ENCODE measurements at regions not wholly inside any gene's neighbourhood (a gene's known extent, or its start where the extent isn't known, plus 50 kb on each side); places are given as distances from the start of the nearest gene placed in this dataset.

DNA sequence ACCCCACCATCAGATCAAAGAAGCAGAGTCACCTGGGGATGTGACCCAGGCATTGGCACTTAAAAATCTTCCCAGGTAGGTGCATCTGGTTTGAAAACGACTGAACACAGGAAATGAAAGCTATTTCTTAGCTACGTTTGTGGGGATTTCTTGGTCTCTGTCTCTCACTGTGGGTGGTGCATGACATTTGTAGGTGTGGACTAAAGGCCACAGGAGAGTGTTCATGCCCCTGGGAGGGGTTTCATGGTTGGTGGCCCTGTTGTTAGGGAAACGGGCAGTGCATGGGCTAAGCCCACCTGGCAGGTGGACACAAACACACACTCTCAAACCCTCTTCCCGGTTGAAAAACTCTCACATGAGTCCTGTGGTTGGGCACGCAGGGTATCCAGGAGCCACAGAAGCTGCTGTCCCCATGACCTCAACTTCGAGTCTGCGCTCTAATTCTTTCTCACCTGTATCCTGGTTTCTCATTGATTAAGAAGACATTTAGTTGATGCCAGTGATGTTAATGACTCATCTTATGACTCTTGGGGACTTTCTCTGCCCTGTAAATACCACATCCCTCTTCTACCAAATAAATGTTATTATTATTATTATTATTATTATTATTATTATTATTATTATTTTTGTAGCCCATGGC is 119.4 kb downstream of the MRPS6 start:
- no peak for DNase-seq

DNA sequence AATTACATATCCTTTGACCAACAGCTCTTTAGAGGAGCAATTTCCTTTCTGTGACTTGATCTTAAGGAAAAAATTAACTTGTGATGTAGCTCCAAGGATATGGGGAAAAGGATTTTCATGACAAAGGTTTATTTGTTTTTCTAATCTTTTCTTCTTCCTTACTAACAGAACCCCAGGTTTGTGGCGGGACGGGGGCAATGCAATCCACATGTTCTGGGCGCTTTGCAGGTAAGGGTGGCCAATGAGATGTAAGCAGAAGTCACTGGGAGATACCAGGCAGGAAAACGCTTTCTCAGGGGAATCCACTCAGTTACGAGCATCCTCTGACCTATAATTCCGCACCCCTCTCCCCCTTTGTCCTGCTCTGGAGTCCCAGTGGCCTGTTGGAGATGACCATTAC is 122.0 kb downstream of the MRPS6 start:
- DNase-seq, result no peak

DNA sequence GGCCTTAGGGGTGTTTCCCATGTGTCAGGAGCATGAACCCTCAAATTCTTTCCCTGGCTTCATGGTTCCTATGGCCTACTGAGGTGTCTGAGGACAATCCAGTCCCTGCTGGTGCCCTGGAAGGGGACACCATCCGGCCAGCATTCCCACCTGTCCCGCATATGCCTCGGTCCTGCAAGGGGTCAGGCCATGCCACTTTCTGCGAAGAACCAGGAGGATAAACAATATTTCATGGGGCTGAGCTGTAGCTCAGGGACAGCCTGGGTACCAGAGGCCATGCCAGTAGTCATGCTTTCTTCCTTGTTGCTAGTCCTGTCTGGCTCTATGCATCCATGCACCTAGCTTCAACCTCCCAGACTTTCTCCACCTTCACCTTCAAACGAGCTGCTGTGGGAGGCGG is 123.6 kb downstream of the MRPS6 start:
- no peak for DNase-seq

DNA sequence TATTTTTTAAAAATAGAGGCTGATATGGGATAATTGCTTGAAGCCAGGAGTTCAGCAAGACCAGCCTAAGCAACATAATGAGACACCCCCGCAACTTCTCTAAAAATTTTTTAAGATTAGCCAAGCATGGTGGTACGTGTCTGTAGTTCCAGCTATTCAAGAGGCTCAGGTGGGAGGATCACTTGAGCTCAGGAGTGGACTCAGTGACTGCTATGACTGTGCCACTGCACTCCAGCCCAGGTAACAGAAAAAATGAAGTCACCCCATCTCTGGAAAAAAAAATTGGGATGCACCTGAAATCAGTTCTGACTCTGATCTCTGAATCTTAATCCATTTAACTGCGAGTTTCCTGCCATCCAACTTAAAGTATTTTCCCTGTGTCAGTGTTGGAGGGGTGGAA is 124.2 kb downstream of the MRPS6 start:
- no peak for DNase-seq

DNA sequence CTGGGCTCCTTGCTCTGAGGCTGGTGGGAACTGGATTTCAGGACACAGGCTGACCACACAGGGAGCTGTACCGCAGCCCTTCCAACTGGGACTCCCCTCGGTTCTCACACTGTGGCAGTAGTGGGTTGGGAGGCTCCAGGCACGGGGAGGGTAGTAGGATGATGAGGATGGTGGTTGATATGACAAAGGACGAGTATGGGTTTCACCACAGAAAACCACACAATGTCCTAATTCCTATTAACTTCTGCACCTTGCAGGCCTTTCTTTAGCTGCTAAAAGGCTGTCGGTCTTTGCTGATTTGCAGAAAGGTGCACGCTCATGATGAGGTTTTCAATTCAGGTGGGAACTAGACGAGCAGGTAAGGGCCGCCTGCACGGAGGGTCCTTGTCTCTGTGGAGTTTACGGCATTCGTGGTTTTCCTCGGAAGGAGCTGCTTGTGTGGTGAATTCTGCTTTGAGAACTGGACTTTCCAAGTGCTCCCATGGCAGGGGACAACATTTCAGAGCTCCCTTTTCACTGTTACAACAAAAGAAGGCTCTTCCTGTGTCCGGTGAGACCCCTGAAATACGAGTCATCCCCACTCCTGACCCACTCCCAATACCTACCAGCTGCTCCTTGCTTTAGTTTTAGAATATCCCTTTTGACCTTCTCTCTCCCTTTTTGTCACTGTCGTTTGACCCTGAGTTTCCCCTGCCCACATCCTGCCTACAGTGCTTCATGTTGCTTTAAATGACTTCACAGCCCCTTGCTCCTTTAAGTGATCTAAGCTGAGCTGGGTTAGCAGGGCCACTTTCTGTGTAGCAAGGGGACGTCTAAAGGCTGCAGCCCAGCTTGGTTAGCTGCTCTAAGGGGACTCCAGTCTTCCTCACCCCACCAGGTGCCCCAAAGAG is 125.1 kb downstream of the MRPS6 start:
- no peak for DNase-seq

DNA sequence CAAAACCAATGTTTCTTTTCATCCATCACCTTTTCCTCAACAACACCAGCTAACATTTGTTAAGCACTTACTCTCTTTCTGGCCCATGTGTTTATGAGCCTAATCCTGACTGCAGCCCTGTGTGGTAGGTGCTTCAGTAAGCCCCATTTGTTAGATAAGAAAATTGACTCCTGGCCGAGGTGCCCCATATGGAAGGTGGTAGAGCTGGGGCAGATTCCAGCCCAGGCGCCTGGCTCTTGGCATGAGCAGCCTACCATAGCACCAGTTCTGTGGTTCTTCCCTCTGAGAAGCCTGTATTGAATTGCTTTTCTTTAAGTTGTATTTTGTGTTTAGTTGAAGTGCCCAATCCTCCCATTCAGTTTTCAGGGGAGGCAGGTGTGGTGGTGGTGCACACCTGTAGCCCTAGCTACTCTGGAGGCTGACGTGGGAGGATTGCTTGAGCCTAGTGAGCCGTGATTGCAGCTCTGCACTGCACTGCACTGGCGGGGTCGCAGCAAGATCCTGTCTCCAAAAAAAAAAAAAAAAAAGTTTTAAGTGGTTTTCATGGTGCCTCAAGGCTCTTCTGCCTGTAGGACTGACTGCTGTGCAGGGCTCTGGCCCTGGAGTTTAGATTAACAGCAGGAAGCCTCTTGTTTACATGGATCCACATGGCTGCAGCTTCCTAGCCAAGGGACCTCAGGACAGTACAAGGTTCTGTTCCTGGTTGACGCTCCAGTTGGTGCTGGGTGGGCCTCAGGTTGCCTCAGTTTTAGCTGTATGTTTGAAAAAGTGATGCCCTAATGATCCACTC is 125.9 kb downstream of the MRPS6 start:
- DNase-seq, result no peak

DNA sequence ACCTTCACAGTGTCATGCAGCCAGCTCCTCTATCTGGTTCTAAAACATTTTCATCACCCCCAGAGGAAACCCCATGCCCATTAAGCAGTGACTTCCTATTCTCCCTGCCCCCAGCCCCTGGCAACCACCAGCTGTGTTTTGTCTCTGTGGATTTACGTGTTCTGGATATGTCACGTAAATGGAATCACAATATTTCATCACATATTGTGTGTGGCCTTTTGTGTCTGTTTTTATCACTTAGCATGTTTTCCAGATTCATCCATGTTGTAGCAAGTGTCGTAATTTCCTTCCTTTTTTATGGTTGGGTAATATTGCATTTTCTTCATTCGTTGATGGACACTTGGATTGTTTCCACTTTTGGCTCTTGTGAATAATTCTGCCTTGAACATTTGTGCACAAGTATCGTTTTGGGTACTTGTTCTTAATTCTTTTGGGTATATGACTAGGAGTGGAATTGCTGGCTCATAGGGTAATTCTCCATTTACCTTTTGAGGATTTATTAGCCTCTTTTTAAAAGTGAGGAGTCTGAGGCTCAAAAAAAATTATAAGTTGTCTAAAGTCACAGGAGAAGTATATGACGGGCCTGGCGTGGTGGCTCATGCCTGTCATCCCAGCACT is 127.0 kb downstream of the MRPS6 start:
- DNase-seq, result no peak

DNA sequence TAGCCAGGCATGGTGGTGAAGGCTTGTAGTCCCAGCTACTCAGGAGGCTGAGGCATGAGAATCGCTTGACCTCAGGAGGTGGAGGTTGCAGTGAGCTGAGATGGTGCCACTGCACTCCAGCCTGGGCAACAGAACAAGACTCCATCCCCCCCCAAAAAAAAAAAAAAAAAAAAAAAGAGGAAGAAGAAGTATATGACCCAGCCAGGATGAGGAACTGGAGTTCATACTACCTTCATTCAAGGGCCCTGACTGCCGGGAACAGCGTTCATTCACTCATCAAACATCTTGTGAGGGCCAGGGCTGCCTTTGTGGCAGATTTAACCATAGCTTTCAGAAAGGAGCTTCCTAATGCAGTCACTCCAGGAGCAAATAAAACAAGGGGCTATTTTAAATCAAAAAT is 127.6 kb downstream of the MRPS6 start:
- no peak for DNase-seq

DNA sequence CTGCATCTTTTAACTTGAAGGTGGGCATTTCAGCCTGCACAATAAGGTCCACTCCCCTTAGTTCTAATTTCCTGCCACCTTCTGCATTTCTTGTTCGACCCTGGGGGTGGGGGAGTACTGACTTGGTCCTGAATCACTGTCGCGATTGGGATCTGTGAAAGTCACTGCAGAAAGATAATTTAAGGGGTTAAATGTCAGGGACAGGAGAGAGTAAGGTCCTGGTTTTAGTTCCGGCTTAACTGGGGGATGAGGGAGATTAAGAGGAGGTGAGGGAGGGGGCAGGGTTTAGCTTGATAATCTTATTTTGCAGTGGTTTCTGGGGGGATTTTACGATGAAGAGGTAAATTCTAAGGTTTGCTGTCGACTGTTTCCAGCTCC is 128.1 kb downstream of the MRPS6 start:
- DNase-seq, result no peak

DNA sequence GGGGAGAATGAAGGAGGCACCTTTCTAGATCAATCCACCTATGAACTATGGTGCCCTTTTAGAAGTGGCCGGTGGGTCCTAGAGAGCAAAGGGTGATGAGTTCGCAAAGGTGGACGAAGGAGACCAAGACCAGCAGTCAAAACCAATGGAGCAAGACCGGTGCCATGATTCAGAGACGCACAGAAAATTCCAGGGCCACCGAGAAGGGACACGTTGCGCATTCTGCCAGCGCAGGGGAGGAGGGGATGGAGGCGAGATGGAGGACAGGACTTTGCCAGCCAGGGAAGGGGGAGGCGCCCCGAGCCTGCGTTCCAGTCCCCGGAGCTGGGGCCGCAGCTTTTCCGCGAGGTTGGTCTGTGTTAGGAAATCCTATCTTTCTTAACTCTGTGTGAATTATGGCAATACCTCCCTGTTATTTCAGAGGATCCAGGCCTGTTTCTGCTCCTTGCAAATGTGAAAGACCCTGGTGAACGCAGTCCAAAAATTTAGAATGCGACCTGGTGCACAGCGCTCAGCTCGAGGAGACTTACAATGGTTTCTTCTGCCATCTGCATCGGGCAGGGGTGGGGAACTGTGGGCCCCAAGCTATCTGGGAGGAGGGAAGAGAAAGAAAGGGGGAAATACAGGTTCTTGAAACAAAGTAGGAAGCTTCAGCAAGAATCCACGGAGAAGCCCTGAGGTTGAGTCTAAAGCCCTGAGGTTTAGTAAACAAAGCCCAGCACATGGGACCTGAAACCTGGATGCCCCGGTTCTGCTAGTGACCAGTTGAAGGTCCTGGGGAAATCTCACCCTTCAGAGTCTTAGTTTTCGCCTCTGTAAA is 129.4 kb downstream of the MRPS6 start:
- DNase-seq, result no peak

DNA sequence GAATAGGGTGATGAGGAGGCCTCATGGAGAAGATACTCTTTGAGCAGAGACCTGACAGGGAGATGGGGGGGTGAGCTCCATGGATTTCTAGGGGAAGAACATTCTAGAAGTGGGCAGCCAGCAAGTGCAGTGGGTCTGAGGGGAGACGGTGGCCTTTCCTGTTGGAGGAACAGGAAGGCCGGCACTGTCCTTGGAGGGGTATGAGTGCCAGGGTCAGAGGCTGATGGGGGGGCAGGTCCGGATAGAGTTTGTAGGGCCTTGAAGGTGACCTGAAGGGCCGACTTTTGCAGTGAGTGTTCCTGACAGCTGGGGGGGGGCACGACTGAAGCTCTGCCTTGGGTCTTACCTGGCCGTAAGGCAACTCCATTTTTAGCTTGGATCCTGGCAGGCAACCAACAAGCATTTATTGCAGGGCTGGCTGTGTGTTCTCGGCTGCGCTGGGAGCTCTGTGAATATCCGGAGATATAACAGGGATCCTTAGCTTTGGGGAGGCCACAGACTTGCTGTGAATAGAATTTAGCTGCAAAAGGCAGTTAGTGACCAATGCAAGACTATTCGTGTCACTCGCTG is 130.6 kb downstream of the MRPS6 start:
- no peak for DNase-seq

DNA sequence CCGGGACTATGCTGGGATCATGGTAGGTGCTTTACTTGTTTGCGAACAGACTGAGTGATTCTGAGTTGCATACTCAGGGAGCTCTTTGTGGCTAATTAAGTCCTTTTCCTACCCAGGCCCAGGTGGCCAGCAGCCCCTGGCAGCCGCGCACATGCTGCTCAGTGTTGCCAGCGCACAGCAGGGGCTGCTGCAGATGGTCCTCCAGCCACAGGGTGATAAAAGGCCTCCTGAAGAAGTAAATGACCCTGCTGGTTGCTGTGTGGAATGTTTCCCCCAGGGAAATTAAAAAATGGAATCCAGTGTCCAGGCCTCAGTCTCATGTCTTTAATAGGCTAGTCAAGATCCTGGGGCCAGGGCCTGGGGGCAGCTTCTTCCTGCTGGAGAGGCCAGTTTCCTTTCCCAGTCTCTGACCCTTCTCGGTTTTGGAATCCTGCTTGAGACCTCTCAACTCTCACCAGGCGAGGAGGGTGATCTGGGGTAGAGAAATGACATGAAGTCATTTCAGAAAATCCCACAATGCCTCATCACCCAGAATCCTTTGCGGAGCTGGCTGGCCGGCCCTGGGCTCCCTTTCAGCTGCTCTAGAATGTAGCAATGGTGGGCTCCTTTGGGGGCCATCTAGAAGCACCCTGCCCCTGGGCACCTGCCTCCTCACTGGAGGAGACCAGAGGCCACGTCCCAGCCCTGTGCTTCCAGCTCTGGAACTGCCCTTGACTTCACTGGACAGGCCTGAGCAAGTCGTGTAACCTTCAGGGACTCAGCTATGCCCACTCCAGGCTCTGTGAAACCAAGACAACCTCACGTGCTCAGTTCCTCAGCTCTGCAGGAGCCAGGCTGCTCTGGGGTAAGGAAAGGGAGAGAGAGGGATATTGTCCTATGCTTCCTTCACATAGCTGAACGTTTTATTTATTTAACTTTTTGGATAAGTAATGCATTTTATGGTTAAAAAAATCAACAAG is 131.4 kb downstream of the MRPS6 start:
- DNase-seq, result peak; percentile 10

DNA sequence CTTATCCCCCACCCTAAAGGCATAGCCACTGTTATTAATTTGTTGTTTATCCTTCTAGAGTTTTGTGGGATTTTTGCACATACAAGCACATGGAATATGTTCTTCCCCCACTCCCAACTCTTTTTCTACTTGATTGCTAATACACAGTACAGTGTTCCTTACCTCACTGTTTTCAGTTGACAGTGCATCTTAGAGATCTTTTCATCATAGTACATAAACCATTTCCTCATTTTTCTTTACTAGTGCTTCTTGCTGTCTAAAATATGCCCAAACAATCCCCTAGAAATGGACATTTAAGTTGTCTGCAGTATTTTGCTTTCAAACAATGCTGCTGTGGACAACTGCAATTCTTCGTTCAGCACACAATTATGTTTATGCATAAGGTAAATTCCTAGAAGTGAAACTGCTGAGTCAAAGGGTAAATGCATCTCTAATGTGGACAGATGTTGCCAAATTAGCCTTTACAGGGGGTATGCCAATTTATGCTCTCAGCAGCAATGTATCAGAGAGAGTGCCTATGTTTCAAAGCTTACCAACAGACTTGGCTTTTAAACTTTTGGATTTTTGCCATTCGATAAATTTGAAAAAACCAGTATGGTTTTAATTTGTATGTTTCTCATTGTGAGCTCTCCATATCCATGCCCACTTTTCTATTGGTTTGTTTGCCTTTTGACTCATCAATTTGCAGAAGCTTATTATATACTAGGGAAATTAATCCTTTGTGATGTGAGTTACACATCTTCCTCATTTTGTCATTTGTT is 132.6 kb downstream of the MRPS6 start:
- peak; percentile 30 for DNase-seq

DNA sequence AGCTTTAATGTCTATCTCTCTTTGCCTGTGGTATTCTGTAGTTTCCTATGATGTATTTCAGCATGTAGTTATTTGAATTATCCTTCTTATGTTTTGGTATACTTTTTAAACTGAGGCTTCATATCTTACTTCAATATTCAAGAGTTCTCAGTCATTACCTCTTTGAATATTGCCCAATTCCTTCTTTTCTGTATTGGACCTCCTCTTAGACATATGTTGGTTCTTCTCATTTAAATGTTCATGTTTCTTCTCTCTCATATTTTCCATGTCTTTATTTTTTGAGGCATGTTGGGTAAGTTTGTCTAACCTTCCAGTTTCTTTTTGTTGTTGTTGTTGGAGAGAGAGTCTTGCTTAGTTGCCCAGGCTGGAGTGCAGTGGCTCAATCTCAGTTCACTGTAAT is 140.6 kb downstream of the MRPS6 start:
- no peak for DNase-seq

DNA sequence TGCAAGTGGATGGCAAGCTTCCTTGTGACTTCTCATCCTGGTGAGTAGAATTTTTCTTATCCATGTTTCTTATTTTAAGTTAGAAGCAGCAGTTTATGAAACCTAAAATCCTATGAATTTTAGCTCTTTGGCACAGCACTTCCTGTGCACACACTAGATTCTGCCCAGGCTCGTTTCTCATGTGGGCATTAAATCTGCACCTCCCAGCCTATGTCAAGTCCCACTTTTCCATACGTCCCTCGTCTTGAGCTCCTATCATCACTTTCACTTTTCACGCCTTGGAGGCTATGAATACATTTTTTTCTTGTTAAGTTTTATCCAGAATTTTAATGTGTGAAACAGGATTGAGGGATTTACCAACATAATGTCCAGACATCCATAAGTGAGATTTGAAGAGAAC is 142.1 kb downstream of the MRPS6 start:
- DNase-seq, result no peak

DNA sequence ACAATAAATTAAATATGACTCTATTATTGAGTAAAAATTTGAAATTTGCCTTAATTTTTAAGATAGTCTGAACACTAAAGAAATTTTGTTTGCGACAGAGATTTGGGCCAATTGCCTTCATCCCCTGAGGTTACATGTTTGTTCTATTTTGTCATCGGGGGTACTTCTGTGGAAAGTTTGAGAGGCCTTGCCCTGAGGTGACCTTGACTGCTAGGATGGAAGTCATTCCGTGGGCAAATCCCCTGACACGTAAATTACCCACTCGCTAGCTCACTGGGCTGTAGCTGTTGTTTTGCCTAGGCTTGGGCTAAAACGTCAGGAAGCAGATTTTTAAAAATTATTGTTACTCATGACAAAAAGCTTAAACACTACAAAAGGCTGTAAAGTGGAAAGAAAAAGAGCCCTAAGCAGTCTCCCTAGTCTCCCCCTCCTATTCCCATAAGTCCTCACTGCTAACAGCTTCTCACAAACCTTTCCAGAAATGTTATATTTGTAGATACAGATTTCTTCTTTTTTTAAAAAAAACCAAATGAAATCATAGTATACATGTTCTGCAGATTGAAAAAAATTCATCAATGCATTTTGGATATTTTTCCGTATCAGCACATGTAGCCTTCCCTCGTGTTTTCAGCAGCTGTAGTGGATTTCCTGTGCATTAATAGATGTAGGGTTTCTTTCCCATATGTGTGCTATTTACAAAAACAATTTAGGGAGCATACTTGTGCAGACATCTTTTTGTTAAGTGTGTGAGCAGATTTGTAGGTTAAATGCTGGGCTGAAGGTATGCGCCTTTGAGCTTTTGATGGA is 142.7 kb downstream of the MRPS6 start:
- no peak for DNase-seq

DNA sequence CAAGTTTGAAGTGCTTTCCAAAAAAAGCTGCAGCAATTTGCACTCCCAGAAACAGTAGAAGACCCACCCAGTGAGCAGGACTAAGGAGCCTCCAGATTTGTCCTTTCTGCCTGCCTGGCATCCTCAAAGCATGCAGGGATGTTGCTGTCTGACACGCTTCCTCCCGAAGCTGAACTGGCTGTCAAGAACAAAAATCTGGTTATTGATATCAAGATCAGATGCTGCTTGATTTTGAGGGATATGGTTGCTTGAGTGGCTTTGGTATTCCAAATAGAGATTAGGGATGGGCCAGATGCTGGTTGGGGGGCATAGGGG is 143.3 kb downstream of the MRPS6 start:
- DNase-seq, result no peak

DNA sequence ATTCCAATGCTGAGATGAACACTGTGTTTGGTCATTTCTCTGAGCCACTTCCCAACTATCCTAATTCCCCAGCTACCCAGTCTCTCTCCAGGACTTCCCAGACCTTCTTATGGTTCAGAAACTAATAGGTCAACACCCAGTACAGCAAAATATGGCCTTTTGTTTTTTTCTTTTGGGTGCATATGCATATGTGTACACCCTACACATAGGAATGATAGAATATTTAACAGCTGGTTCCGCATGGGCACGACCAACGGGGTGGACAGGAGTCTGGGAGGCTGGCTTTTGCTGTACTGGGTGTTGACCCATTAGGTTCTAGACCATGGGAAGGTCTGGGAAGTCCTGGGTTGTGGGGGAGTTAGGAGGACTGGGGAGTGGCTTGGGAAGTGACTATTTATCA is 143.9 kb downstream of the MRPS6 start:
- no peak for DNase-seq

DNA sequence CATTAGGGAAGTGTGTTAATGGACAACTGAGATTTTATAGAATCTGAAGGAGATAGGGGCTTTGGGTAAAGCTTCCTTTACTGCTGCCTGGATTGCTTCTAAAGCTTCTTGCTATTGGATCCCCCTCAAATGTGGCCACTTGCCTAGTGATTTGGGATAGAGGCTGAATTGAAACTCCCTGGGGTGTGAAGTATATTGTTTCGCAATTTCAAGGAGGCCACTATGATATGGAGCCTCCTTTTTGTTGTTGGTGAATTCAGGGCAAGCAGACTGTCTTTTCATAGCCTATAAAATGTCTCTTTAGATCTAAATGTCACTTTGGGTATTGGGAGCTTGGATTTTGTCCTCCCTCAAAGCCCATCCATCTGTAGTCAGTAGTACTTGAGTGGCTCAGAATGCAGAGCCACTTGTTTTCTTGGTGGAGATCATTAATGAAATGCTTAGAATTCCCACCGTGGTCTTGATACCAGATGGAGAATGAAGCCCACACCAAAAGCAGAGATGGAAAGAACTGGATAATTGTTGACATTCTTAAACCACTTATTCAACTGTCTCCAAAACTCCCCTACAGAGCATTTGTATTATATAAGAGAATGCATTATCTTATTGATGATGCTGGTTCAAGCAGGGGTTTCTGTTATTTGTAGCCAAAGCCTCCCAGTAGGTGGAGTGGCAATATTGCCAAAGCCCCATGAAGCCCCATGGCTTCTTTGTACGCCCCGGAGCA is 144.3 kb upstream of the KCNE2 start:
- DNase-seq, result no peak
